ENCODE measurements at regions not wholly inside any gene's neighbourhood (a gene's known extent, or its start where the extent isn't known, plus 50 kb on each side); places are given as distances from the start of the nearest gene placed in this dataset.
A peak's percentile ranks its signal among the peaks of the same experiment; 100 is the strongest.

GRCh38 chr6:12230523-12230922 lies 59.6 kb upstream of the EDN1 start:
- no peak for TF ChIP-seq CTCF (IDR thresholded peaks at IDR 0.05)
- DNase-seq (ENCODE audit: low spot score) (no peak), ATAC-seq (ENCODE audit: low FRiP score) (no peak)

GRCh38 chr6:12232339-12232738 lies 57.8 kb upstream of the EDN1 start:
- TF ChIP-seq CTCF (IDR thresholded peaks at IDR 0.05): no peak
- no peak for DNase-seq (ENCODE audit: low spot score)
- ATAC-seq (ENCODE audit: low FRiP score): peak; percentile 72

GRCh38 chr6:12232821-12233220 lies 57.3 kb upstream of the EDN1 start:
- no peak for ATAC-seq (ENCODE audit: low FRiP score)
- TF ChIP-seq CTCF (IDR thresholded peaks at IDR 0.05): no peak
- DNase-seq (ENCODE audit: low spot score): no peak

GRCh38 chr6:12233693-12234571 lies 56.2 kb upstream of the EDN1 start:
- DNase-seq (ENCODE audit: low spot score): no peak
- peak; percentile 52 for ATAC-seq (ENCODE audit: low FRiP score)
- peak in 2 of 3 donors; percentile 16 to 39 for TF ChIP-seq CTCF (IDR thresholded peaks at IDR 0.05)

GRCh38 chr6:12235341-12235740 lies 54.8 kb upstream of the EDN1 start:
- DNase-seq (ENCODE audit: low spot score) (no peak), ATAC-seq (ENCODE audit: low FRiP score) (no peak)
- TF ChIP-seq CTCF (IDR thresholded peaks at IDR 0.05): no peak

- TF ChIP-seq CTCF (IDR thresholded peaks at IDR 0.05): no peak
- ATAC-seq (ENCODE audit: low FRiP score) (no peak), DNase-seq (ENCODE audit: low spot score) (no peak)
Observed at GRCh38 chr6:12238219-12238618, 51.9 kb upstream of the EDN1 start.

Data from omental fat pad (tissue), 3 donors.